SK-N-MC (cell line): ENCODE measurements at regions not wholly inside any gene's neighbourhood (a gene's known extent, or its start where the extent isn't known, plus 50 kb on each side); places are given as distances from the start of the nearest gene placed in this dataset.
A peak's percentile ranks its signal among the peaks of the same experiment; 100 is the strongest.
"Not testable (repeated sequence)": the region's sequence is repeated elsewhere in the genome, so short reads cannot be mapped to it uniquely, and the experiment has no call there.

Experiments
- DNase-seq: peaks from one replicate; pipeline ENCODE4 v3.0.0-alpha.2; 2011; ENCODE audit warnings: low read depth, low spot score
- H3K27ac ChIP-seq: fragments of 200-600 bp; sonication (generic); 2 replicates; pipeline ENCODE4 v1.5.1; 2016; ENCODE audit warnings: mixed run types
- H3K36me3 ChIP-seq: fragments of 200-600 bp; sonication (generic); 2 replicates; pipeline ENCODE4 v1.6.1; 2017; ENCODE audit warnings: antibody characterized with exemption, low read length, mixed read lengths; ENCODE audit not compliant: insufficient read depth
- H3K4me3 ChIP-seq: fragments of 200-600 bp; sonication (generic); 2 replicates; pipeline ENCODE4 v1.5.1; 2016
- H3K9ac ChIP-seq: fragments of 200-600 bp; sonication (generic); 2 replicates; pipeline ENCODE4 v1.8.0; 2017; ENCODE audit warnings: mixed run types, mixed read lengths; ENCODE audit not compliant: insufficient read length
- H3K9me3 ChIP-seq: fragments of 200-600 bp; sonication (generic); 2 replicates; pipeline ENCODE4 v1.6.1; 2017; ENCODE audit warnings: low read depth, mild to moderate bottlenecking, antibody characterized with exemption, low read length, moderate library complexity, mixed read lengths
- EZH2 ChIP-seq: fragments of 200-600 bp; sonication (generic); IDR thresholded peaks from one replicate; pipeline ENCODE4 v1.6.1; 2017; ENCODE audit warnings: antibody characterized with exemption
- FOXP2 ChIP-seq: optimal IDR thresholded peaks from 2 replicates; pipeline ENCODE3; 2011; ENCODE audit warnings: mild to moderate bottlenecking, moderate library complexity; ENCODE audit not compliant: insufficient read depth; ENCODE audit errors: extremely low read length, control extremely low read depth
- POLR2AphosphoS5 ChIP-seq: IDR thresholded peaks from 2 replicates; pipeline ENCODE4 v1.6.1; 2012; ENCODE audit warnings: mild to moderate bottlenecking, low read depth, low read length, borderline replicate concordance

- Histone ChIP-seq H3K9ac (no peak overlapping the region), H3K27ac (no peak overlapping the region), H3K4me3 (no peak overlapping the region), H3K9me3 (no peaks in the 10 kb centered on the region), H3K36me3 (no peaks in the 10 kb centered on the region)
- DNase-seq = no peak
- TF ChIP-seq EZH2 = no peak
- no peak for TF ChIP-seq FOXP2
- TF ChIP-seq POLR2AphosphoS5 = no peak
Measured at GRCh38 chr12:3421191-3421978, 69.6 kb upstream of the PRMT8 start.

DNA sequence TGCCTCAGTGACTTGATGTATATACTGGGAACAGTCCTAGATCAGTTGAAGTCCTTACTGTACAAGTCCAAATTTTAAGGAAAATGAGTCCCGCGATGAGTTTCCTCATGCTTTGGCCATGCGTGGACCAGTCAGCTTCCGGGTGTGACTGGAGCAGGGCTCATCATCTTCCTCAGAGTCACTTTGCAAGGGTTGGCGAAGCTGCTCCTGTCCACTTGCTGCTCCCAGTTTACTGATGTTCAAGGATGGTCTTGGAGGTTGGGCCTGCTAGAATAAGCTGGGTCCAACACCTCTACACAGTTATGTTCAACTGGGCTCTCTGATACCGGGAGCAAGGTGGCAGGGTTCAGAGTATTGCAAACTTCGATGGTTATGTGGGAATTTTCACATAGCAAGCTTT is 66.2 kb upstream of the PRMT8 start:
- not testable (repeated sequence) for H3K9ac ChIP-seq, H3K36me3 ChIP-seq, DNase-seq, H3K27ac ChIP-seq, H3K9me3 ChIP-seq, H3K4me3 ChIP-seq

DNA sequence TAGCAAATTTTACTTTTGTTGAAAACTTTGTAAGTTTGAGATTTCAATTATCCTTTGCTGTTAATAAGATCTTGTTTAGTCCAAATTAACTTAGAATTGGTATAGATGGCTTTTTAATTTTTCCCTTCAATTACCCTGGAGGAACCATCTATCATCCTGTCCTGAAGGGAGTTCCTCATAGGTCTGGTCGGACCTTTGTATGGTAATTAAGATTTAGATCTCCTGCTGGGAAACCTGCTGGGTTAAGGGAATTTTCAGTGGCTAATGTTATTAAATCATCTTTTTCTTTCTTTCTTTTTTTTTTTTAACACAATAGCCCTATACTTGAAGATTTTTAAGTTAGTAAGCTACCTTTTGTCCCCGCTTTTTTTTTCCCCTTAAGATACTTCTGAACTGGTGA is 63.0 kb upstream of the PRMT8 start:
- Histone ChIP-seq H3K36me3 (no peaks in the 10 kb centered on the region), H3K27ac (no peak overlapping the region), H3K9me3 (no peaks in the 10 kb centered on the region), H3K9ac (no peak overlapping the region), H3K4me3 (no peak overlapping the region)
- no peak for TF ChIP-seq POLR2AphosphoS5
- TF ChIP-seq FOXP2 = no peak
- TF ChIP-seq EZH2 = no peak
- no peak for DNase-seq

GRCh38 chr12:3428631-3429030 is 62.4 kb upstream of the PRMT8 start:
- no peaks in the 10 kb centered on the region for H3K9me3 ChIP-seq
- TF ChIP-seq FOXP2 = no peak
- no peak for TF ChIP-seq POLR2AphosphoS5
- TF ChIP-seq EZH2 = no peak
- H3K36me3 ChIP-seq = no peaks in the 10 kb centered on the region
- no peak overlapping the region for H3K9ac ChIP-seq
- H3K27ac ChIP-seq = no peak overlapping the region
- H3K4me3 ChIP-seq = no peak overlapping the region
- no peak for DNase-seq

DNA sequence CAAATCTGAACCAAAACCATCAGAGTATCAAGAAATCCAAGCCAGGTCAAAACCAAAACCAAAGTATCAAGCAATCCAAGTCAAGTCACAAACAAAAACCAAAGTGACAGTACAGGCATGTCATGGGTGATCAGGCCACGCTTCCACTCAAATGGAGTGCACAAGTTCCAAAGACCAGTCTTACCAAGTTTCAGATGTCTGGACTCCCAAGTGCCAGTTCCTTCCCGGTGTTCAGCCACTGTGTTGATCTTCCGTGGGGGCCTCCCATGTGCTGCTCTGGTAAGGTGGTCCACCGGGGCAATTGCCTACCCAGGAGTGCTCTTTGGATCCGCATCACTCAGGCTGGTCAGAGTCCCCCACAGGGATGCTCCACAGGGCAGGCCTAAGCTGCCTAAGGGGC is 61.5 kb upstream of the PRMT8 start:
- not testable (repeated sequence) for H3K9me3 ChIP-seq, H3K4me3 ChIP-seq, H3K9ac ChIP-seq, DNase-seq, H3K27ac ChIP-seq, H3K36me3 ChIP-seq

DNA sequence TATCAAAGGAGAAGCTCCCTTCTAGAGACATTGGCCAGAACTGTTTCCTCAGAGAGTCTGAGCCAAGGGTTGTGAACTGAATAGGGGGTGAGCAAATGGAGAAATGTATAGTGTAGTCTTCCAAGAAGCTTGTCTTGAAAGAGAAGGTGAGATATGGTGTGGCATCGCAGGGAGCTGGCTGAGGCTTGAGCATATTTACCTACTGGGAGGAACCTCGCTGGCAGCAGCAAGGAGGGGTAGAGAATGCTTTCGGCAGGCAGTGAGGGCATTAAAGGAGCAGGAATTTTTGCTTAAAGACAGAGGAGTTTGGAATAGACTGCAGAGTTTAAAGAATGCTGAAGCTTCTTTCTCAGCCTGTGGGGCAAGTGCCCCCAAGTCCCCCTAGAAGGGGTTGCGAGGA is 59.3 kb upstream of the PRMT8 start:
- no peak overlapping the region for H3K9ac ChIP-seq
- H3K4me3 ChIP-seq = no peak overlapping the region
- TF ChIP-seq POLR2AphosphoS5 (no peak), EZH2 (no peak), FOXP2 (no peak)
- no peaks in the 10 kb centered on the region for H3K36me3 ChIP-seq
- H3K27ac ChIP-seq = no peak overlapping the region
- no peaks in the 10 kb centered on the region for H3K9me3 ChIP-seq
- DNase-seq = no peak

GRCh38 chr12:3432176-3432742 is 58.7 kb upstream of the PRMT8 start:
- Histone ChIP-seq H3K36me3 (no peaks in the 10 kb centered on the region), H3K4me3 (no peak overlapping the region), H3K27ac (no peak overlapping the region; the same call in 1 of the 2 replicates), H3K9ac (no peak overlapping the region), H3K9me3 (no peaks in the 10 kb centered on the region)
- no peak for TF ChIP-seq POLR2AphosphoS5
- no peak for TF ChIP-seq FOXP2
- TF ChIP-seq EZH2 = no peak
- DNase-seq = no peak

GRCh38 chr12:3432868-3433267 is 58.1 kb upstream of the PRMT8 start:
- no peak for TF ChIP-seq FOXP2
- no peak for TF ChIP-seq EZH2
- no peak for TF ChIP-seq POLR2AphosphoS5
- Histone ChIP-seq H3K9ac (no peak overlapping the region), H3K27ac (peak overlapping the region; percentile 62), H3K36me3 (no peaks in the 10 kb centered on the region), H3K9me3 (no peaks in the 10 kb centered on the region), H3K4me3 (0 out of 2 replicates have a peak overlapping the region, but pooled peaks have one; percentile 1)
- DNase-seq = peak; percentile 30

- no peaks in the 10 kb centered on the region for H3K9me3 ChIP-seq
- TF ChIP-seq FOXP2 (no peak), EZH2 (no peak), POLR2AphosphoS5 (no peak)
- no peaks in the 10 kb centered on the region for H3K36me3 ChIP-seq
- H3K9ac ChIP-seq = no peak overlapping the region
- no peak overlapping the region for H3K27ac ChIP-seq
- DNase-seq = no peak
- H3K4me3 ChIP-seq = no peak overlapping the region
Measured at GRCh38 chr12:3436461-3437065, 54.4 kb upstream of the PRMT8 start.
